HUES6 (cell line): ENCODE measurements at regions not wholly inside any gene's neighbourhood (a gene's known extent, or its start where the extent isn't known, plus 50 kb on each side); places are given as distances from the start of the nearest gene placed in this dataset.
A peak's percentile ranks its signal among the peaks of the same experiment; 100 is the strongest.

Source experiments
- H3K27ac ChIP-seq: 2 replicates; pipeline ENCODE4 v1.7.0; 2013; ENCODE audit warnings: low read depth, mild to moderate bottlenecking, low read length, inconsistent platforms
- H3K27me3 ChIP-seq: 2 replicates; pipeline ENCODE4 v1.6.1; 2013; ENCODE audit warnings: low read length; ENCODE audit not compliant: control insufficient read depth, insufficient read depth
- H3K36me3 ChIP-seq: 2 replicates; pipeline ENCODE4 v1.6.1; 2013; ENCODE audit warnings: low read length; ENCODE audit not compliant: control insufficient read depth, insufficient read depth
- H3K4me1 ChIP-seq: 2 replicates; pipeline ENCODE4 v1.6.1; 2013; ENCODE audit warnings: low read length; ENCODE audit not compliant: control insufficient read depth, insufficient read depth
- H3K4me3 ChIP-seq: 2 replicates; pipeline ENCODE4 v1.5.1; 2013; ENCODE audit warnings: low read depth, low read length
- H3K9ac ChIP-seq: one replicate; pipeline ENCODE4 v1.6.1; 2013; ENCODE audit warnings: mild to moderate bottlenecking, low read length
- H3K9me3 ChIP-seq: 2 replicates; pipeline ENCODE4 v1.6.1; 2013; ENCODE audit warnings: low read depth, low read length; ENCODE audit not compliant: control insufficient read depth, insufficient read depth

- H3K4me1 ChIP-seq: no peaks in the 10 kb centered on the region
- no peak overlapping the region for H3K27ac ChIP-seq
Measured at GRCh38 chr18:72273025-72273424, 271.1 kb downstream of the CBLN2 start.

GRCh38 chr18:72261590-72261989 is 282.6 kb downstream of the CBLN2 start:
- Histone ChIP-seq H3K9me3 (no peaks in the 10 kb centered on the region), H3K27me3 (no peaks in the 10 kb centered on the region; the same call in 1 of the 2 replicates), H3K4me3 (no peak overlapping the region), H3K9ac (no peak overlapping the region), H3K4me1 (no peaks in the 10 kb centered on the region), H3K36me3 (no peaks in the 10 kb centered on the region), H3K27ac (no peak overlapping the region)

More at GRCh38 chr18:72273025-72273424, 271.1 kb downstream of the CBLN2 start:
- H3K36me3 ChIP-seq: no peaks in the 10 kb centered on the region
- no peak overlapping the region for H3K9ac ChIP-seq
- H3K4me3 ChIP-seq: no peak overlapping the region
- no peaks in the 10 kb centered on the region for H3K27me3 ChIP-seq
- H3K9me3 ChIP-seq: no peaks in the 10 kb centered on the region; the same call in 1 of the 2 replicates

GRCh38 chr18:72246076-72246475 is 298.1 kb downstream of the CBLN2 start:
- Histone ChIP-seq H3K9ac (no peak overlapping the region), H3K4me1 (no peaks in the 10 kb centered on the region), H3K4me3 (no peak overlapping the region), H3K36me3 (no peaks in the 10 kb centered on the region), H3K27me3 (no peaks in the 10 kb centered on the region), H3K9me3 (peaks cover 3% of the 10 kb centered on the region; the same call in 1 of the 2 replicates), H3K27ac (no peak overlapping the region)

GRCh38 chr18:72235422-72235821 is 308.7 kb downstream of the CBLN2 start:
- Histone ChIP-seq H3K9me3 (no peaks in the 10 kb centered on the region), H3K36me3 (no peaks in the 10 kb centered on the region), H3K4me1 (peaks cover 3% of the 10 kb centered on the region; the same call in 1 of the 2 replicates), H3K4me3 (no peak overlapping the region), H3K9ac (no peak overlapping the region), H3K27me3 (no peaks in the 10 kb centered on the region), H3K27ac (no peak overlapping the region)

- H3K27me3 ChIP-seq: no peaks in the 10 kb centered on the region
- no peak overlapping the region for H3K27ac ChIP-seq
- H3K9ac ChIP-seq: no peak overlapping the region
- H3K36me3 ChIP-seq: no peaks in the 10 kb centered on the region
- no peaks in the 10 kb centered on the region for H3K9me3 ChIP-seq
- peaks cover 3% of the 10 kb centered on the region; the same call in 1 of the 2 replicates for H3K4me1 ChIP-seq
- H3K4me3 ChIP-seq: no peak overlapping the region
Measured at GRCh38 chr18:72233106-72233505, 311.0 kb downstream of the CBLN2 start.

GRCh38 chr18:72232644-72233043 is 311.5 kb downstream of the CBLN2 start:
- no peaks in the 10 kb centered on the region for H3K27me3 ChIP-seq
- no peak overlapping the region for H3K27ac ChIP-seq
- no peaks in the 10 kb centered on the region for H3K36me3 ChIP-seq
- peaks cover 3% of the 10 kb centered on the region; the same call in 1 of the 2 replicates for H3K4me1 ChIP-seq
- H3K9ac ChIP-seq: no peak overlapping the region
- no peaks in the 10 kb centered on the region for H3K9me3 ChIP-seq
- H3K4me3 ChIP-seq: no peak overlapping the region

GRCh38 chr18:72225958-72226357 is 318.2 kb downstream of the CBLN2 start:
- H3K4me3 ChIP-seq: no peak overlapping the region
- no peaks in the 10 kb centered on the region for H3K27me3 ChIP-seq
- no peak overlapping the region for H3K9ac ChIP-seq
- no peak overlapping the region for H3K27ac ChIP-seq
- H3K4me1 ChIP-seq: no peaks in the 10 kb centered on the region
- peaks cover 3% of the 10 kb centered on the region; the same call in 1 of the 2 replicates for H3K9me3 ChIP-seq
- H3K36me3 ChIP-seq: no peaks in the 10 kb centered on the region

GRCh38 chr18:72223733-72224132 is 320.4 kb downstream of the CBLN2 start:
- H3K9ac ChIP-seq: no peak overlapping the region
- H3K27ac ChIP-seq: no peak overlapping the region
- no peaks in the 10 kb centered on the region for H3K36me3 ChIP-seq
- no peak overlapping the region for H3K4me3 ChIP-seq
- H3K9me3 ChIP-seq: peaks cover 5% of the 10 kb centered on the region; the same call in 1 of the 2 replicates
- no peaks in the 10 kb centered on the region for H3K27me3 ChIP-seq
- H3K4me1 ChIP-seq: no peaks in the 10 kb centered on the region

GRCh38 chr18:72208920-72209676 is 335.0 kb downstream of the CBLN2 start:
- H3K9ac ChIP-seq: no peak overlapping the region
- no peaks in the 10 kb centered on the region; the same call in 1 of the 2 replicates for H3K9me3 ChIP-seq
- no peaks in the 10 kb centered on the region; the same call in 1 of the 2 replicates for H3K27me3 ChIP-seq
- no peaks in the 10 kb centered on the region for H3K36me3 ChIP-seq
- H3K4me1 ChIP-seq: no peaks in the 10 kb centered on the region
- no peak overlapping the region for H3K27ac ChIP-seq
- peak overlapping the region; percentile 35 for H3K4me3 ChIP-seq

- H3K36me3 ChIP-seq: no peaks in the 10 kb centered on the region
- H3K4me3 ChIP-seq: no peak overlapping the region
- H3K9ac ChIP-seq: no peak overlapping the region
- H3K27me3 ChIP-seq: no peaks in the 10 kb centered on the region; the same call in 1 of the 2 replicates
- no peak overlapping the region for H3K27ac ChIP-seq
- H3K9me3 ChIP-seq: no peaks in the 10 kb centered on the region; the same call in 1 of the 2 replicates
- no peaks in the 10 kb centered on the region for H3K4me1 ChIP-seq
Measured at GRCh38 chr18:72207280-72207679, 336.9 kb downstream of the CBLN2 start.

- Histone ChIP-seq H3K9ac (no peak overlapping the region), H3K36me3 (no peaks in the 10 kb centered on the region), H3K4me1 (no peaks in the 10 kb centered on the region), H3K27ac (no peak overlapping the region), H3K27me3 (no peaks in the 10 kb centered on the region; the same call in 1 of the 2 replicates), H3K9me3 (no peaks in the 10 kb centered on the region; the same call in 1 of the 2 replicates), H3K4me3 (no peak overlapping the region)
Measured at GRCh38 chr18:72206814-72207213, 337.3 kb downstream of the CBLN2 start.
